Mesendoderm (in vitro differentiated cells): ENCODE measurements at regions not wholly inside any gene's neighbourhood (a gene's known extent, or its start where the extent isn't known, plus 50 kb on each side); places are given as distances from the start of the nearest gene placed in this dataset.
"Not testable (repeated sequence)": the region's sequence is repeated elsewhere in the genome, so short reads cannot be mapped to it uniquely, and the experiment has no call there.

Source experiments
- DNase-seq: peaks from one replicate; pipeline ENCODE4 v3.0.0; 2013
- H2AK5ac ChIP-seq: 2 replicates; pipeline ENCODE4 v1.6.1; 2013; ENCODE audit warnings: low read length, inconsistent platforms
- H2BK120ac ChIP-seq: 2 replicates; pipeline ENCODE4 v1.6.1; 2013; ENCODE audit warnings: low read depth, mild to moderate bottlenecking, low read length, moderate library complexity, mixed read lengths
- H2BK15ac ChIP-seq: replicated peaks from 2 replicates; pipeline ENCODE4 v1.6.1; 2013; ENCODE audit warnings: low read depth, mild to moderate bottlenecking, moderate library complexity
- H2BK5ac ChIP-seq: 2 replicates; pipeline ENCODE4 v1.6.1; 2013; ENCODE audit warnings: low read length, inconsistent platforms
- H3K18ac ChIP-seq: 2 replicates; pipeline ENCODE4 v1.6.1; 2013; ENCODE audit warnings: mild to moderate bottlenecking, low read length, mixed read lengths
- H3K23ac ChIP-seq: one replicate; pipeline ENCODE4 v1.6.1; 2013; ENCODE audit warnings: low read length
- H3K27ac ChIP-seq: 2 replicates; pipeline ENCODE4 v1.5.1; 2013; ENCODE audit warnings: low read depth, mild to moderate bottlenecking, inconsistent platforms, low read length, moderate library complexity
- H3K27me3 ChIP-seq: 2 replicates; pipeline ENCODE4 v1.6.1; 2013; ENCODE audit warnings: low read length, control low read depth, mild to moderate bottlenecking, inconsistent platforms; ENCODE audit not compliant: insufficient read depth, poor library complexity
- H3K36me3 ChIP-seq: 2 replicates; pipeline ENCODE4 v1.6.1; 2013; ENCODE audit warnings: low read length, inconsistent platforms; ENCODE audit not compliant: control insufficient read depth, insufficient read depth
- H3K4ac ChIP-seq: one replicate; pipeline ENCODE4 v1.6.1; 2013; ENCODE audit warnings: low read depth, mild to moderate bottlenecking, low read length, moderate library complexity
- H3K4me1 ChIP-seq: 2 replicates; pipeline ENCODE4 v1.6.1; 2013; ENCODE audit warnings: low read depth, low read length, inconsistent platforms; ENCODE audit not compliant: control insufficient read depth
- H3K4me2 ChIP-seq: 2 replicates; pipeline ENCODE4 v1.6.1; 2013; ENCODE audit warnings: low read length
- H3K4me3 ChIP-seq: 2 replicates; pipeline ENCODE4 v1.5.1; 2013; ENCODE audit warnings: mild to moderate bottlenecking, low read length
- H3K56ac ChIP-seq: one replicate; pipeline ENCODE4 v1.6.1; 2013; ENCODE audit warnings: low read length
- H3K79me1 ChIP-seq: 2 replicates; pipeline ENCODE4 v1.6.1; 2013; ENCODE audit warnings: low read length, inconsistent platforms
- H3K79me2 ChIP-seq: 2 replicates; pipeline ENCODE4 v1.6.1; 2013; ENCODE audit warnings: mild to moderate bottlenecking, low read length; ENCODE audit not compliant: control insufficient read depth, insufficient read depth
- H3K9ac ChIP-seq: 2 replicates; pipeline ENCODE4 v1.6.1; 2013; ENCODE audit warnings: low read length, inconsistent platforms
- H4K5ac ChIP-seq: one replicate; pipeline ENCODE4 v1.6.1; 2013; ENCODE audit warnings: low read length
- H4K8ac ChIP-seq: one replicate; pipeline ENCODE4 v1.6.1; 2013; ENCODE audit warnings: low read depth, mild to moderate bottlenecking, control low read depth, low read length, moderate library complexity
- WGBS: extraction: QIAGEN DNeasy Blood & Tissue Kit; methylation state at CpG from one replicate; pipeline ENCODE4 v1.1.7; 2013; ENCODE audit warnings: low lambda C conversion rate, missing lambda C conversion rate; ENCODE audit not compliant: insufficient coverage; ENCODE audit errors: extremely low coverage; 5-methylcytosine and 5-hydroxymethylcytosine counted together

GRCh38 chr20:54794874-54795273, 319.5 kb downstream of the DOK5 start:
- Histone ChIP-seq H3K4me1 (no peaks in the 10 kb centered on the region), H3K4me3 (no peak overlapping the region), H3K27me3 (no peaks in the 10 kb centered on the region), H2BK15ac (no peak overlapping the region), H3K36me3 (no peaks in the 10 kb centered on the region), H3K79me1 (no peaks in the 10 kb centered on the region), H3K23ac (no peak overlapping the region), H3K18ac (no peak overlapping the region), H2BK5ac (no peak overlapping the region), H4K5ac (no peak overlapping the region), H3K4me2 (no peak overlapping the region), H3K9ac (no peak overlapping the region), H3K56ac (no peak overlapping the region), H2AK5ac (no peak overlapping the region), H2BK120ac (no peak overlapping the region), H3K4ac (no peak overlapping the region), H4K8ac (no peak overlapping the region), H3K27ac (no peak overlapping the region), H3K79me2 (no peaks in the 10 kb centered on the region)
- no peak for DNase-seq
- WGBS: no CpG with 5 or more reads among the region's 13 CpGs

GRCh38 chr20:54794110-54794509, 318.7 kb downstream of the DOK5 start:
- WGBS: no CpG with 5 or more reads among the region's 6 CpGs
- Histone ChIP-seq H3K27me3 (no peaks in the 10 kb centered on the region), H3K9ac (no peak overlapping the region), H3K56ac (no peak overlapping the region), H3K4me3 (no peak overlapping the region), H3K18ac (no peak overlapping the region), H3K79me2 (no peaks in the 10 kb centered on the region), H3K23ac (no peak overlapping the region), H3K27ac (no peak overlapping the region), H2AK5ac (no peak overlapping the region), H4K8ac (no peak overlapping the region), H4K5ac (no peak overlapping the region), H3K4me2 (no peak overlapping the region), H2BK5ac (no peak overlapping the region), H2BK15ac (no peak overlapping the region), H2BK120ac (no peak overlapping the region), H3K79me1 (no peaks in the 10 kb centered on the region), H3K4me1 (no peaks in the 10 kb centered on the region), H3K4ac (no peak overlapping the region), H3K36me3 (no peaks in the 10 kb centered on the region)
- no peak for DNase-seq

GRCh38 chr20:54793291-54793992, 318.0 kb downstream of the DOK5 start:
- H3K27me3 ChIP-seq: no peaks in the 10 kb centered on the region
- no peaks in the 10 kb centered on the region for H3K36me3 ChIP-seq
- no peak overlapping the region for H2BK5ac ChIP-seq
- no peak overlapping the region for H2AK5ac ChIP-seq
- H3K4ac ChIP-seq: no peak overlapping the region
- H3K4me1 ChIP-seq: no peaks in the 10 kb centered on the region
- no peak overlapping the region for H3K9ac ChIP-seq
- no peak overlapping the region for H2BK120ac ChIP-seq
- H2BK15ac ChIP-seq: no peak overlapping the region
- no peak overlapping the region for H3K18ac ChIP-seq
- no peak overlapping the region for H3K56ac ChIP-seq
- H3K79me2 ChIP-seq: no peaks in the 10 kb centered on the region
- no CpG with 5 or more reads among the region's 9 CpGs for WGBS
- H3K79me1 ChIP-seq: no peaks in the 10 kb centered on the region
- no peak overlapping the region for H4K8ac ChIP-seq
- no peak overlapping the region for H3K4me2 ChIP-seq
- H3K27ac ChIP-seq: no peak overlapping the region
- no peak for DNase-seq
- no peak overlapping the region for H3K23ac ChIP-seq
- H4K5ac ChIP-seq: no peak overlapping the region
- no peak overlapping the region for H3K4me3 ChIP-seq

GRCh38 chr20:54792688-54793087, 317.3 kb downstream of the DOK5 start:
- Histone ChIP-seq H2BK15ac (no peak overlapping the region), H3K56ac (no peak overlapping the region), H3K4me2 (no peak overlapping the region), H3K4me1 (no peaks in the 10 kb centered on the region), H3K4ac (no peak overlapping the region), H2BK120ac (no peak overlapping the region), H3K36me3 (no peaks in the 10 kb centered on the region), H3K4me3 (no peak overlapping the region), H3K27me3 (no peaks in the 10 kb centered on the region), H4K5ac (no peak overlapping the region), H3K18ac (no peak overlapping the region), H4K8ac (no peak overlapping the region), H3K9ac (no peak overlapping the region), H3K79me1 (no peaks in the 10 kb centered on the region), H3K79me2 (no peaks in the 10 kb centered on the region), H3K27ac (no peak overlapping the region), H2BK5ac (no peak overlapping the region), H3K23ac (no peak overlapping the region), H2AK5ac (no peak overlapping the region)
- no peak for DNase-seq
- WGBS: no CpG with 5 or more reads among the region's 2 CpGs

DNA sequence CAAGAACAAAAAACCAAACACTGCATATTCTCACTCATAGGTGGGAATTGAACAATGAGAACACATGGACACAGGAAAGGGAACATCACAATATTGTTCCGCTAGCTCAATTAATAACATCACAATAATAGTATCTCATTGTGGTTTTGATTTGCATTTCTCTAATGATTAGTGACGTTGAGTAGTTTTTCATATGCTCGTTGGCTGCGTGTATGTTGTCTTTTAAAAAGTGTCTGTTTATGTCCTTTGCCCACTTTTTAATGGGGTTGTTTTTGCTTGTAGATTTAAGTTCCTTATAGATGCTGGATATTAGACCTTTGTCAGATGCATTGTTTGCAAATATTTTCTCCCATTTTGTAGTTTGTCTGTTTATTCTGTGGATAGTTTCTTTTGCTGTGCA, 312.9 kb downstream of the DOK5 start:
- H3K4me3 ChIP-seq, H3K4me2 ChIP-seq, H3K36me3 ChIP-seq, H4K8ac ChIP-seq, H3K23ac ChIP-seq, H3K79me1 ChIP-seq, H2BK15ac ChIP-seq, H3K56ac ChIP-seq, H3K9ac ChIP-seq, H3K27me3 ChIP-seq, H2BK5ac ChIP-seq, DNase-seq, H2AK5ac ChIP-seq, H4K5ac ChIP-seq, H3K27ac ChIP-seq, H2BK120ac ChIP-seq, H3K18ac ChIP-seq, H3K4ac ChIP-seq, H3K79me2 ChIP-seq, H3K4me1 ChIP-seq: not testable (repeated sequence)
- WGBS: no CpG with 5 or more reads among the region's 4 CpGs

GRCh38 chr20:54782758-54783157, 307.4 kb downstream of the DOK5 start:
- H3K4me2 ChIP-seq, H2BK120ac ChIP-seq, H3K4me3 ChIP-seq, H2AK5ac ChIP-seq, H3K79me2 ChIP-seq, H2BK15ac ChIP-seq, H4K5ac ChIP-seq, H3K79me1 ChIP-seq, H3K18ac ChIP-seq, H4K8ac ChIP-seq, H3K36me3 ChIP-seq, H3K27me3 ChIP-seq, H3K56ac ChIP-seq, H3K9ac ChIP-seq, H3K4ac ChIP-seq, H3K4me1 ChIP-seq, H3K27ac ChIP-seq, DNase-seq, H3K23ac ChIP-seq, H2BK5ac ChIP-seq: not testable (repeated sequence)
- WGBS: no CpG with 5 or more reads among the region's 9 CpGs
